Fibroblast of the aortic adventitia (primary cell): ENCODE measurements at regions not wholly inside any gene's neighbourhood (a gene's known extent, or its start where the extent isn't known, plus 50 kb on each side); places are given as distances from the start of the nearest gene placed in this dataset.
"Not testable (repeated sequence)": the region's sequence is repeated elsewhere in the genome, so short reads cannot be mapped to it uniquely, and the experiment has no call there.

Experiments
- DNase-seq: peaks from one replicate; pipeline ENCODE4 v3.0.0-alpha.2; 2010; ENCODE audit warnings: low read depth
- H3K4me3 ChIP-seq: 2 replicates; pipeline ENCODE4 v1.5.1; 2011; ENCODE audit warnings: low read depth, mild to moderate bottlenecking, control low read depth, low read length, moderate library complexity
- CTCF ChIP-seq: IDR thresholded peaks from 2 replicates; pipeline ENCODE4 v1.5.1; 2011; ENCODE audit warnings: mild to moderate bottlenecking, low read length, control low read depth, inconsistent platforms; ENCODE audit not compliant: insufficient read depth

GRCh38 chr19:14317157-14317556 lies 64.1 kb upstream of the ADGRE5 start:
- no peak for DNase-seq
- TF ChIP-seq CTCF = no peak
- H3K4me3 ChIP-seq = no peak overlapping the region

GRCh38 chr19:14315433-14315832 lies 65.8 kb upstream of the ADGRE5 start:
- H3K4me3 ChIP-seq = no peak overlapping the region
- DNase-seq = no peak
- TF ChIP-seq CTCF = peak; percentile 2

- no peak overlapping the region for H3K4me3 ChIP-seq
- TF ChIP-seq CTCF = no peak
- no peak for DNase-seq
These were observed 71.2 kb upstream of the ADGRE5 start for GRCh38 chr19:14310055-14310454.

DNA sequence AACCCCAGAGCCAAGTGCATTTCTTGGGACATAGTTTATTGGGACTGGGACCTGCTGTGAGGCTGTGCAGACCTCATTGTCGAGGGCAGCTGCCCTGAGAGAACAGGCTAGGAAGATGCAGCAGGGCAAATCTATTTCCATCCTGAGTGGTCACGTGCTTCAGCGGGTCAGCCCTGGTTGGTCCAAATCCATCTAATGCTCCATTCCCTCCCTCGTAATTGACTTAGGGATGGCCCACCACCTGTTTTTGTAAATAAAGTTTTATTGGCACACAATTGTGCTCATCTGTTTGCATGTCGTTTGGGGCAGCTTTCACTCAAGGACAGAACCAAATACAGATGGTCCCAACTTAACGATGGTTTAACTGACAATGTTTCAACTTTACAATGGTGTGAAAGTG lies 75.5 kb upstream of the ADGRE5 start:
- H3K4me3 ChIP-seq = no peak overlapping the region
- TF ChIP-seq CTCF = no peak
- DNase-seq = no peak

GRCh38 chr19:14301150-14301549 lies 80.1 kb upstream of the ADGRE5 start:
- no peak for DNase-seq
- no peak overlapping the region for H3K4me3 ChIP-seq
- no peak for TF ChIP-seq CTCF

- DNase-seq = no peak
- H3K4me3 ChIP-seq = no peak overlapping the region
- no peak for TF ChIP-seq CTCF
These were observed 80.9 kb upstream of the ADGRE5 start for GRCh38 chr19:14300303-14300702.

- not testable (repeated sequence) for DNase-seq, H3K4me3 ChIP-seq
These were observed 81.9 kb upstream of the ADGRE5 start for GRCh38 chr19:14299224-14299827.

GRCh38 chr19:14297883-14298576 lies 83.2 kb upstream of the ADGRE5 start:
- H3K4me3 ChIP-seq, DNase-seq: not testable (repeated sequence)

DNA sequence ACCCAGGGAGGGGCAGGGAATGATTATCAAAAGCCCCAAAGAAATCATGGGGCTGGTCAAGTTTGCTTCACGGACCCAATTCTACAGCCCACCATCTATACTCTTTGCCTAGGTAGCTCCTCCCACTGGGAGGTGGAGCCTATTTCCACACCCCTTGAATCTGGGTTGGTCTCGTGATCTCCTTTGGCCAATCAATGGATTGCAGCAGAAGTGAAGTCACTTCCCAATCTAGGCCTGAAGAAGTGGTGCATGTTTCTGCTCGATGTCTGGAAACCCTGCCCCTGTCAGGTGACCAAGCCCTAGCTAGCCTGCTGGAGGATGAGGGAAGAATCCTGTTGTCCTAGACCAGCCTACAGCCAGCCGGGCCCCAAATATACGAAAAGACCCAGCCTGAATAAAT lies 86.3 kb upstream of the ADGRE5 start:
- not testable (repeated sequence) for H3K4me3 ChIP-seq, DNase-seq

- DNase-seq = not testable (repeated sequence)
These were observed 87.5 kb upstream of the ADGRE5 start for GRCh38 chr19:14293816-14294170.

GRCh38 chr19:14293101-14293815 lies 87.3 kb upstream of the ADGRL1 start:
- H3K4me3 ChIP-seq, DNase-seq: not testable (repeated sequence)

More at GRCh38 chr19:14293816-14294170, 87.5 kb upstream of the ADGRE5 start:
- H3K4me3 ChIP-seq = not testable (repeated sequence)
